ENCODE measurements at regions not wholly inside any gene's neighbourhood (a gene's known extent, or its start where the extent isn't known, plus 50 kb on each side); places are given as distances from the start of the nearest gene placed in this dataset.

- TF ChIP-seq CTCF (IDR thresholded peaks at IDR 0.05): no peak
- TF ChIP-seq POLR2A (IDR thresholded peaks at IDR 0.05): no peak
- no peak for TF ChIP-seq POLR2AphosphoS5 (IDR thresholded peaks at IDR 0.05)
Measured at GRCh38 chr20:55251170-55251569, 754.1 kb downstream of the CBLN4 start.

All from prostate gland (tissue), 2 donors.